ENCODE measurements at regions not wholly inside any gene's neighbourhood (a gene's known extent, or its start where the extent isn't known, plus 50 kb on each side); places are given as distances from the start of the nearest gene placed in this dataset.
"Not testable (repeated sequence)": the region's sequence is repeated elsewhere in the genome, so short reads cannot be mapped to it uniquely, and the experiment has no call there.

DNA sequence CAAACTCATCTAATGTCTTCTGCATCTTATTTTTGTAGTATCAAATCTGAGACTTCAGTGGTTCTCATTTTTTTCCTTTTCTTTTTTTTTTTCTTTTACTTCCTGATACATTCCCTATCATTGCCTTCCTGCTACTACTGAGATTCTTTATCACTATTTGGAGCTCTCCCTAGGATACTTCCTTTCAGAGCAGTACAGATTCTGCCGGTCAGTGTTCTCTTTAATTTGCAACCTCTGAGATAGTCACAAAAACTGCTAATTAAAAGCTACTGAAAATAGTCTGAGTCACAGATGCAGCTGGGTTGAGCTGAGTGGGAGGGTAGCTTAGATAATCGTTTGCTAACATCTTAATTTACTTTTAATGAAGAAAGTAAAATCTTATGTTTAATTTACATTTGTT is 1279.7 kb downstream of the ARAP2 start:
- Histone ChIP-seq H3K9me3 (no peaks in the 10 kb centered on the region), H3K4me1 (replicated peaks) (no peaks in the 10 kb centered on the region), H3K27me3 (replicated peaks; ENCODE audit: insufficient read depth) (no peaks in the 10 kb centered on the region), H3K4me3 (no peak overlapping the region), H3K27ac (no peak overlapping the region), H3K36me3 (no peaks in the 10 kb centered on the region)
- intact Hi-C loops (cut with DNase I): no loop called here
- TF ChIP-seq POLR2AphosphoS5 (IDR thresholded peaks at IDR 0.05): no peak
- WGBS: 15% methylated on average over 2 of the region's 2 CpGs
- no peak for DNase-seq (ENCODE audit: low spot score)

DNA sequence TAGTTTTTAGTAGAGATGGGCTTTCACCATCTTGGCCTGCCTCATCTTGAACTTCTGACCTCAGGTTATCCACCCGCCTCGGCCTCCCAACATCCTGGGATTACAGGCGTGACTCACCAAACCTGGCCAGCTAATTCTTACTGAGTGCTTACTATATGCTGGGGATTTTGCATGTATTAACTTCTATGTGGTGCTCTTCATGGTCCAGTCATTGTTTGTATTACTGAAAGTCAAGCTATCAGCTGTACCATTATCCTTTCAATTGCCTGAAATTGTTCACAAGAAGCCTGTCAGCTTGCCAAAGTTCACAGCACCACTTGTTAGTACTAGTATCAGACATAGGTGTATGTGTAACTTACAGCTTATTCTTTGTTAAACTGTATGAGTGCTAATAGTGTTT is 1272.1 kb downstream of the ARAP2 start:
- Histone ChIP-seq H3K9me3 (no peaks in the 10 kb centered on the region), H3K4me1 (replicated peaks) (no peaks in the 10 kb centered on the region), H3K36me3 (no peaks in the 10 kb centered on the region), H3K27ac (no peak overlapping the region), H3K4me3 (no peak overlapping the region), H3K27me3 (replicated peaks; ENCODE audit: insufficient read depth) (no peaks in the 10 kb centered on the region)
- 89% methylated on average over 3 of the region's 3 CpGs for WGBS
- TF ChIP-seq POLR2AphosphoS5 (IDR thresholded peaks at IDR 0.05) (no peak), POLR2A (IDR thresholded peaks at IDR 0.05) (no peak)
- TF ChIP-seq, protein P1, sequence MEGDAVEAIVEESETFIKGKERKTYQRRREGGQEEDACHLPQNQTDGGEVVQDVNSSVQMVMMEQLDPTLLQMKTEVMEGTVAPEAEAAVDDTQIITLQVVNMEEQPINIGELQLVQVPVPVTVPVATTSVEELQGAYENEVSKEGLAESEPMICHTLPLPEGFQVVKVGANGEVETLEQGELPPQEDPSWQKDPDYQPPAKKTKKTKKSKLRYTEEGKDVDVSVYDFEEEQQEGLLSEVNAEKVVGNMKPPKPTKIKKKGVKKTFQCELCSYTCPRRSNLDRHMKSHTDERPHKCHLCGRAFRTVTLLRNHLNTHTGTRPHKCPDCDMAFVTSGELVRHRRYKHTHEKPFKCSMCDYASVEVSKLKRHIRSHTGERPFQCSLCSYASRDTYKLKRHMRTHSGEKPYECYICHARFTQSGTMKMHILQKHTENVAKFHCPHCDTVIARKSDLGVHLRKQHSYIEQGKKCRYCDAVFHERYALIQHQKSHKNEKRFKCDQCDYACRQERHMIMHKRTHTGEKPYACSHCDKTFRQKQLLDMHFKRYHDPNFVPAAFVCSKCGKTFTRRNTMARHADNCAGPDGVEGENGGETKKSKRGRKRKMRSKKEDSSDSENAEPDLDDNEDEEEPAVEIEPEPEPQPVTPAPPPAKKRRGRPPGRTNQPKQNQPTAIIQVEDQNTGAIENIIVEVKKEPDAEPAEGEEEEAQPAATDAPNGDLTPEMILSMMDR (IDR thresholded peaks at IDR 0.05): no peak
- DNase-seq (ENCODE audit: low spot score): no peak
- intact Hi-C loops (cut with DNase I): no loop called here

GRCh38 chr4:34973650-34974312 is 1270.5 kb downstream of the ARAP2 start:
- Histone ChIP-seq H3K27ac (no peak overlapping the region), H3K9me3 (no peaks in the 10 kb centered on the region), H3K27me3 (replicated peaks; ENCODE audit: insufficient read depth) (no peaks in the 10 kb centered on the region), H3K36me3 (no peaks in the 10 kb centered on the region), H3K4me3 (no peak overlapping the region), H3K4me1 (replicated peaks) (no peaks in the 10 kb centered on the region)
- no peak for TF ChIP-seq POLR2AphosphoS5 (IDR thresholded peaks at IDR 0.05)
- no peak for TF ChIP-seq POLR2A (IDR thresholded peaks at IDR 0.05)
- TF ChIP-seq, protein P1 (IDR thresholded peaks at IDR 0.05): no peak
- WGBS: 72% methylated on average over 3 of the region's 3 CpGs
- DNase-seq (ENCODE audit: low spot score): no peak
- intact Hi-C loops (cut with DNase I): no loop called here

DNA sequence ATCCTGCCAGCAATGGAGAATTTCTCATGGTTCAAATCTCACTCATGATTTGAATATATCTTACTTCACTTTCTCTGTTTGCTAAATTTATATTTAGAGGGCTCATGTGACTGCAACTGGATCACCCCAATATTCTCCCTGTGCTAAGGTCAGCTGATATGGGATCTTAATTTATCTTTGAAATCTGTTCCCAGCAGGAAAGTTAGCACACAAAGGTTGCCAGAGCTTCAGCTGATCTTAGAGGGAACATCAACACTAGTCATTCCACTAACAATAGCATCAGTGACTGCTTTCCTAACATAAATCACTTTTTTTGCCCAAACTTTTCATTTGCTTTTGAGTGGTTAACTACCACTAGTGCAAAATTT is 1270.0 kb downstream of the ARAP2 start:
- Histone ChIP-seq H3K4me3 (no peak overlapping the region), H3K36me3 (no peaks in the 10 kb centered on the region), H3K9me3 (no peaks in the 10 kb centered on the region), H3K4me1 (replicated peaks) (no peaks in the 10 kb centered on the region), H3K27me3 (replicated peaks; ENCODE audit: insufficient read depth) (no peaks in the 10 kb centered on the region), H3K27ac (no peak overlapping the region)
- no peak for DNase-seq (ENCODE audit: low spot score)
- intact Hi-C loops (cut with DNase I): no loop called here
- TF ChIP-seq, protein P1 (IDR thresholded peaks at IDR 0.05): no peak
- TF ChIP-seq POLR2AphosphoS5 (IDR thresholded peaks at IDR 0.05) (no peak), POLR2A (IDR thresholded peaks at IDR 0.05) (no peak)

- H3K27me3 ChIP-seq (replicated peaks; ENCODE audit: insufficient read depth); H3K36me3 ChIP-seq; H3K27ac ChIP-seq; H3K4me3 ChIP-seq; DNase-seq (ENCODE audit: low spot score); intact Hi-C loops (cut with DNase I); H3K4me1 ChIP-seq (replicated peaks); H3K9me3 ChIP-seq: not testable (repeated sequence)
- 94% methylated on average over 8 of the region's 8 CpGs for WGBS
Observed at GRCh38 chr4:35021222-35021621, 1223.1 kb downstream of the ARAP2 start.

DNA sequence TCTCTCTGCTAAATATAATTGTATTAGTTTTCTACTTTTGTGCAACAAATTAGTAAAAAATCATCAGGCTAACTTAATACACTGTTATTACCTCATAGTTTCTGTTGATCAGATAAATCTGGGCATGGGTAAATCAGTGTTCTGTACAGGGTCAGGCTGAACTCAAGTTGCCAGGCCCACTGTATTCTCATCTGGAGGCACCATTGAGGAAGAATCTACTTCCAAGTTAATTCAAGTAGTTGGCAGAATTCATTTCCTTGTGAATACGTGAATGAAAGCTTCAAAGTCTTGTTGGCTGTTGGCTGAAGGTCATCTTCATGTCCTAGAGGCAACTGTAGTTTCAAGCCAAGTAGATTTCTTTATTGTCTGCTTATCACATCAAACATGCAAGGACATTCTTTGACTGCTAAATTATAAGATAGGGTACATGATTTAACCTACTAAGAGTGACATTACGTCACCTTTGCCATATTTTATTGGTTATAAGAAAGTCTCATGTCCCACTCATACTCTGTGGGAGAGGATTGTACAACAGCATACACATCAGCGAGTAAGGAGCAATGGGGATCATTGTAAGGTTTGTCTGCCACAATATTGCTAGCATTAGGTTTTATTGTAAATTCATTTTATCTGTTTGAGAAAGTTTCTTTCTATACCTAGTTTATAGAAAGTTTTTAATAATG is 1219.0 kb downstream of the ARAP2 start:
- no peaks in the 10 kb centered on the region for H3K9me3 ChIP-seq
- H3K27ac ChIP-seq: no peak overlapping the region
- no peaks in the 10 kb centered on the region for H3K36me3 ChIP-seq
- no peak for TF ChIP-seq POLR2AphosphoS5 (IDR thresholded peaks at IDR 0.05)
- TF ChIP-seq, protein P1 (IDR thresholded peaks at IDR 0.05): no peak
- intact Hi-C loops (cut with DNase I): no loop called here
- DNase-seq (ENCODE audit: low spot score): no peak
- H3K4me3 ChIP-seq: no peak overlapping the region
- H3K27me3 ChIP-seq (replicated peaks; ENCODE audit: insufficient read depth): no peaks in the 10 kb centered on the region
- no peaks in the 10 kb centered on the region for H3K4me1 ChIP-seq (replicated peaks)
- WGBS: 70% methylated on average over 3 of the region's 3 CpGs
